GM21381 (cell line): ENCODE measurements at regions not wholly inside any gene's neighbourhood (a gene's known extent, or its start where the extent isn't known, plus 50 kb on each side); places are given as distances from the start of the nearest gene placed in this dataset.

Experiments used
- ATAC-seq: cut with Tn5 transposase; IDR thresholded peaks from one replicate; pipeline ENCODE4 v1.9.1; 2021; ENCODE audit warnings: mild to moderate bottlenecking, moderate library complexity; ENCODE audit not compliant: unreplicated experiment

- no peak for ATAC-seq
These were observed 62.0 kb upstream of the SEMA3A start for GRCh38 chr7:84256571-84256971.

DNA sequence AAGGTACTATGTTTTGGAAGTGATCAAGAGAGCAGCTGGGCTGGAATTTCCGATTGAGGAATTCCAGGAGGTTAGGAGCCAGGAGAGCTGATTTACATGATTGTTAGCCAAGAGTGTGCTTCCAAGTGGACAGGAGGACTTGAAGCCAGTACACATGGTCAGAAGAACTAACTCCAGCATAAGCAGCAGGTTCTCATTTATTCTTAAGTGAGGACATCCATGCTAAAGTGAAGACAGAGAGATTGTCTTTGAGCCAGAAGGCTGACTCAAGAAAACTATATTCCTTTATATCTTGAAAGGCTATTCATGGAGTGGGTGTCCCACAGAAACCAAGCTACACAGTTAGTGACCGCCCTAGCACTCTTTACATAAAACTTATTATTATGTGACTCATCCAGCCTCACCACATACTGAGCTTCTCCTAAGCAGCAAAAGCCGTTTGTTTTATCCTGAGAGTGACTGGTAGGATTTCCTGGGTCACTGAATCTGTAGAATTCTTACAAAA, 56.7 kb upstream of the SEMA3A start:
- no peak for ATAC-seq

DNA sequence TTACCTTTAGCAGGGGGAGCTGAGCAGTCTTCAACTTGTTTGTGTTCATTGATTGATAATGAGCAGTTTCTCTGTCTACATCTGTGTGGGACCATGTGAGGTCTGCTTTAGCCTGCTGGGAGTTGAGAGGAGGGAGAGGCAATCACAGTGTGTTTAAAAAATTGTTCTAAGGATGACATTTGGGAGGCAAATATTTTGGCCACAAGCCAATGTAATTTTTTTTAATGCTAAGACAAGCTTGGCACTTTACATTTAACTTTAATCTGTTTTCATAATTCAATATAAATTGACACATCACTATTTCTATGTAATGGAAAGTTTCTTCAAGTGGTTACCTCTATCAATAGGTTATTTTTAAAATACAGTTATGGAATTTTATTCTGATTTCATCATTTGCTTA, 55.9 kb upstream of the SEMA3A start:
- no peak for ATAC-seq

GRCh38 chr7:84249656-84250055, 55.1 kb upstream of the SEMA3A start:
- no peak for ATAC-seq

- no peak for ATAC-seq
These were observed 54.3 kb upstream of the SEMA3A start for GRCh38 chr7:84248843-84249242.

DNA sequence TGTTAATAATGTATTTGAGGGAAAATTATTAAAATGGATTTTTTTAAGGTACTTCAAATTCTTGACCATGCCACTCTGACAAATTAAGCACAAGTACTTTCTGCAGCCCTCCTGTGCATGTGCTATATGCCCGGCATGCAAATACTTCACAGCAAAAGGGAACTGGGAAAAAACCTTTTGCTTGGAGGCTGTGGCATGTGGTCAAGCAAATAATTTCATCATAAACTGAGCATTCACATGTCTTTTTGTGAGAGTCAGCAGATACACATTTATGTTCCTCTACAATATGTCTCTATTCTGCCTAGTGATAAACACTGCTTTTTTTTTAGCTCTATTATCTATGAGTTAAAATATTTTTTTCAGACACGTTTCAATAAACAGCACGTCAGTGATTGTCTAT, 53.7 kb upstream of the SEMA3A start:
- ATAC-seq, result no peak

- no peak for ATAC-seq
These were observed 53.0 kb upstream of the SEMA3A start for GRCh38 chr7:84247591-84247990.

GRCh38 chr7:84245835-84246234, 51.2 kb upstream of the SEMA3A start:
- ATAC-seq, result no peak
